WERI-Rb-1 (cell line): ENCODE measurements at regions not wholly inside any gene's neighbourhood (a gene's known extent, or its start where the extent isn't known, plus 50 kb on each side); places are given as distances from the start of the nearest gene placed in this dataset.

Experiments used
- DNase-seq: peaks from one replicate; pipeline ENCODE4 v3.0.0-alpha.2; 2020
- H3K27ac ChIP-seq: fragments of 250-450 bp; sonication (Bioruptor Pico); 2 replicates; pipeline ENCODE4 v1.5.1; 2020; ENCODE audit warnings: mild to moderate bottlenecking, moderate library complexity
- H3K27me3 ChIP-seq: fragments of 250-450 bp; sonication (Bioruptor Pico); 2 replicates; pipeline ENCODE4 v1.5.1; 2021; ENCODE audit warnings: mild to moderate bottlenecking, low read depth, moderate library complexity; ENCODE audit not compliant: insufficient read depth, severe bottlenecking
- H3K36me3 ChIP-seq: fragments of 250-450 bp; sonication (Bioruptor Pico); 2 replicates; pipeline ENCODE4 v1.5.1; 2020; ENCODE audit warnings: mild to moderate bottlenecking, moderate library complexity
- H3K4me3 ChIP-seq: 2 replicates; pipeline ENCODE4 v1.5.1; 2011; ENCODE audit warnings: low read depth, mild to moderate bottlenecking, control low read depth, low read length
- H3K9me3 ChIP-seq: fragments of 250-450 bp; sonication (Bioruptor Pico); 2 replicates; pipeline ENCODE4 v1.5.1; 2021; ENCODE audit warnings: mild to moderate bottlenecking, moderate library complexity; ENCODE audit not compliant: severe bottlenecking
- TF ChIP-seq, protein P1 (sequence below): IDR thresholded peaks from 2 replicates; pipeline ENCODE4 v1.5.1; 2011; ENCODE audit warnings: low read depth, mild to moderate bottlenecking, control low read depth, inconsistent platforms, low read length

DNA sequence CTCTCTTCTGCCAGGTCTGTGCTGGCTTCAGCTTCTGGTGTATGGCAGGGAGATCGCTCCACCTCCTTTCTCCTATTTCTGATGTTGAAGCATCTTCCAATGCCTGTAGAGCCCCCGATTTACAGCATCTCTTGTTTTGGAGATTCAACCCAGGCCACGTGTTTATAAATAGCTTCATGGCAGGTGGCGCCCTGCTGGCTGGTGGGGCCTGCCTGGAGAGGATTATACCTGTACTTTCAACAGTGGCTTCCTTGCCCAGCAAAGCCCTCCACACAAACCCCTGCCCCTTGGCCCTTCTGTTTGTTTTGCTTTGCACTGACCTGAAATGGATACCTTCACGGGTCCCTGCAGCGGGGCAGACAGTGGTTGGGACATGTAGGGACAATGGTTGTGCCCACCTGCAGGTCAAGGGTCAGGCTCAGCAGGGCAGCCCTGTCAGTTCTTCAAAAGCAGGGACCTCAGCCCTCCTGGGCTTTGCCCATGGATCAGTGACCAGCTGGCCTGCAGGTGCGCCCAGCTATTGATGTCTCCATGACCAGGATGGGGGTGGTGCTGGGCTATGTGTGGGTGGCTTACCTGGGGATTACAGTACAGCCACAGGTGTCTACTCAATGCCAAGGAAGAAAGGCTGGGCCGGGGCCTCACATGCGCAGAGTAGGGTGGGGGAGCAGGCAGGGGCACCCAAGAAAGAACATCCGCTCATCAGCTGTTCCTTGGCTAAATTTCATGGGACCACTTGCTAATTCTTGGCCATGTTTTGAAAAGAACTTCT, 112.7 kb upstream of the PRR23C start:
- Histone ChIP-seq H3K27ac (peak overlapping the region; percentile 83), H3K27me3 (no peaks in the 10 kb centered on the region), H3K4me3 (no peak overlapping the region), H3K36me3 (no peaks in the 10 kb centered on the region), H3K9me3 (peaks cover 2% of the 10 kb centered on the region)
- peak; percentile 84 for DNase-seq
- TF ChIP-seq, protein P1, sequence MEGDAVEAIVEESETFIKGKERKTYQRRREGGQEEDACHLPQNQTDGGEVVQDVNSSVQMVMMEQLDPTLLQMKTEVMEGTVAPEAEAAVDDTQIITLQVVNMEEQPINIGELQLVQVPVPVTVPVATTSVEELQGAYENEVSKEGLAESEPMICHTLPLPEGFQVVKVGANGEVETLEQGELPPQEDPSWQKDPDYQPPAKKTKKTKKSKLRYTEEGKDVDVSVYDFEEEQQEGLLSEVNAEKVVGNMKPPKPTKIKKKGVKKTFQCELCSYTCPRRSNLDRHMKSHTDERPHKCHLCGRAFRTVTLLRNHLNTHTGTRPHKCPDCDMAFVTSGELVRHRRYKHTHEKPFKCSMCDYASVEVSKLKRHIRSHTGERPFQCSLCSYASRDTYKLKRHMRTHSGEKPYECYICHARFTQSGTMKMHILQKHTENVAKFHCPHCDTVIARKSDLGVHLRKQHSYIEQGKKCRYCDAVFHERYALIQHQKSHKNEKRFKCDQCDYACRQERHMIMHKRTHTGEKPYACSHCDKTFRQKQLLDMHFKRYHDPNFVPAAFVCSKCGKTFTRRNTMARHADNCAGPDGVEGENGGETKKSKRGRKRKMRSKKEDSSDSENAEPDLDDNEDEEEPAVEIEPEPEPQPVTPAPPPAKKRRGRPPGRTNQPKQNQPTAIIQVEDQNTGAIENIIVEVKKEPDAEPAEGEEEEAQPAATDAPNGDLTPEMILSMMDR: no peak

DNA sequence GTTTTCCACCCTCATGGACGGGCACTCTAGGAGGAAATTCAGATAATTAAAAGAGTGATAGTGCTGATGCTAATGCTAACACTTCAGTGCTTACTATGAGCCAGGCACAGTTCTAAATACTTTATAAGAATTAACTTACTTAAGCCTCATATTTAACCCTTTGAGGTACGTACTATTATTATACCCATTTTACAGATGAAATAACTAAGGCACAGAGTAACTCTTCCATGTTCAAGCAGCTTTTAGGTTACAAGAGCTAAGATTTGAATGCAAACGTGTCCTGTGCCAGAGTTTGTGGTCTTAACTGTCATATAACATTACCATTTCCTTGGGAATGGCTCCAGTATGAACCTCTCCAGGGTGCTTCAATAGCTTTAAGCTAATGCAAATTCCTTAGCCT, 114.7 kb upstream of the PRR23C start:
- H3K9me3 ChIP-seq: peaks cover 2% of the 10 kb centered on the region
- no peak for DNase-seq
- H3K27me3 ChIP-seq: no peaks in the 10 kb centered on the region
- H3K36me3 ChIP-seq: no peaks in the 10 kb centered on the region
- no peak overlapping the region for H3K4me3 ChIP-seq
- peak overlapping the region; percentile 83 for H3K27ac ChIP-seq
- TF ChIP-seq, protein P1: no peak

DNA sequence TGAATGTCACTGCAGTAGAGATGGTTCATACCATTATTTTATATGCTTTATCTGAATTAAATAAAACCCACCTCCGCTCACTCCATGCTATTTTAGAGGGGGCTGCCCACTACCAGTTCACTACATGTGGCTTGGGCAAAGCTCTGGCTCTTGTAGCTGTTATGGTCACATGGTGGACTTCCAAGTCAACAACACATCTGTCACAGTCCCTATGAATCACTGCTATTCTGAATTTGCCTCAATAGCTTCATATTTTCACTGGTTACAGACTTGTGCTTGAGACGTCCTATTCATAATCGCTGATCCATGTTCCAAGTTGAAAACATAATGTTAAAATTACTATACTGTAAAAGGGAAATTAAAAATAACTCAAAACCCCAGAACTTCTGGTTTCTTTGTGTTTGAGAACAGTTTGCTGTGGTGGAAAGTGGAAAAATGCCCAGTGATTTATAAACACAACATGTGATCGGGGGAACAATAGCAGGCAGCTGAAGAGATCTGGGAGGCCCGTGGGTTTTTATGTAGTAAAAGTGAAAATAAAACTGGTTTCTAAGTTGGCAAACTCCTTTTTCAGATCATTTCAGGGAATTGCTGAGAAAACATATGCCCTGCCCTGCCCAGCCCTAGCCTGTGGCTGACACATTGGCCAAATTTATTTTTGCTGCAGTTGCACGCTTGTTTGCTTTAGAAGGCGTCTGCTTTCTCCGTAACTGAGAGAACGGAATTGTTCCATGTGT, 128.8 kb upstream of the PRR23C start:
- H3K9me3 ChIP-seq: peaks cover 3% of the 10 kb centered on the region
- TF ChIP-seq, protein P1: no peak
- H3K4me3 ChIP-seq: no peak overlapping the region
- no peaks in the 10 kb centered on the region for H3K36me3 ChIP-seq
- no peak for DNase-seq
- no peaks in the 10 kb centered on the region for H3K27me3 ChIP-seq
- no peak overlapping the region for H3K27ac ChIP-seq

DNA sequence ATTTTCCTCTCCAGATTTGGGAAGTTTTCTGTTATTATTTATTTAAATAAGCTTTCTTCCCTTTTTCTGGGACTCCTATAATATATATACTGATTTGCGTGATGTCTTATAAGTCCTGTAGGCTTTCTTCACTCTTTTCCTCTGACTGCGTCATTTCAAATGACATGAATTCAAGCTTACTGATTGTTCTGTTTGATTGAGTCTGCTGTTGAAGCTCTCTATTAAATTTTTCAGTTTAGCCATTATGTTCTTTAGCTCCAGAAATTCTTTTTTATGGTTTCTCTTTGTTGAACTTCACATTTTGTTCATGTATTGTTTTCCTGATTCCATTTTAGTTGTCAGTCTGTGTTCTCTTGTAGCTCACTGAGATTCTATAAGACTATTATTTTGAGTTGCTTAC, 135.8 kb upstream of the PRR23C start:
- Histone ChIP-seq H3K4me3 (no peak overlapping the region), H3K27me3 (no peaks in the 10 kb centered on the region), H3K36me3 (no peaks in the 10 kb centered on the region), H3K27ac (no peak overlapping the region), H3K9me3 (peaks cover 9% of the 10 kb centered on the region)
- TF ChIP-seq, protein P1: no peak
- no peak for DNase-seq

DNA sequence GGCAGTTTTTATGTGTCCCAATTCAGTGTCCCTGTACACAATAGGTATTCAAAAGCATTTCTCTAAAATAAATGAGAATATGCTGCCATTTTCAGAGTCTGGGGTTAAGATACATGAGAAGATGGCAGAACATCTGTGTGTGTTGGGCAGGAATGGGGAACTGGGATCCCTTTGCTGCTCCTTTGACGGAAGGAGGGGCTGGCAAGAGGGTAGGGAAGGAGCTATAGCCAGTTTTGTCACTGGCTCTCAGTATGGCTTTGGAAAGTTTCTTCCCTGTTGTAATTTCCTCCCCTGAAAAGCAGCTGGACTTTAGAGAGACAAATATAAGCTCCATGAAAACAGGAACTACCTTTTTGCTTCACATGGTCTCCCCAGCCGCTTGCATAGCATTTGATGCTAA, 137.5 kb upstream of the PRR23C start:
- no peak for DNase-seq
- TF ChIP-seq, protein P1: no peak

More for the DNA sequence above, 137.5 kb upstream of the PRR23C start:
- Histone ChIP-seq H3K27ac (no peak overlapping the region), H3K36me3 (no peaks in the 10 kb centered on the region), H3K27me3 (no peaks in the 10 kb centered on the region), H3K9me3 (peaks cover 9% of the 10 kb centered on the region), H3K4me3 (no peak overlapping the region)
